GM23338 (cell line): ENCODE measurements at regions not wholly inside any gene's neighbourhood (a gene's known extent, or its start where the extent isn't known, plus 50 kb on each side); places are given as distances from the start of the nearest gene placed in this dataset.

ENCODE experiments used
- EZH2 ChIP-seq: fragments of 200-600 bp; sonication (generic); IDR thresholded peaks from one replicate; pipeline ENCODE4 v1.8.0; 2017; ENCODE audit warnings: antibody characterized with exemption, mild to moderate bottlenecking, low read depth; ENCODE audit not compliant: unreplicated experiment
- EZH2phosphoT487 ChIP-seq: fragments of 200-600 bp; sonication (generic); IDR thresholded peaks from one replicate; pipeline ENCODE4 v1.8.1; 2018; ENCODE audit warnings: antibody characterized with exemption; ENCODE audit not compliant: unreplicated experiment
- POLR2AphosphoS5 ChIP-seq: IDR thresholded peaks from 2 replicates; pipeline ENCODE4 v1.6.1; 2016; ENCODE audit warnings: antibody characterized with exemption, low read depth
- ZNF114 ChIP-seq: fragments of 250-450 bp; sonication (Bioruptor Pico); IDR thresholded peaks from 2 replicates; pipeline ENCODE4 v1.5.0; 2020; ENCODE audit warnings: mild to moderate bottlenecking, moderate library complexity
- TF ChIP-seq, protein P1 (sequence below): IDR thresholded peaks from one replicate; pipeline ENCODE4 v1.6.1; 2018; ENCODE audit warnings: antibody characterized with exemption; ENCODE audit not compliant: unreplicated experiment
- TF ChIP-seq, protein P2 (sequence below), 2 experiments: fragments of 200-600 bp in 1 of 2; sonication (generic) in 1 of 2; conservative IDR thresholded peaks; 2 replicates each; pipeline versions ENCODE4 v1.5.1 to v1.6.1; 2016 to 2017; ENCODE audit warnings: antibody characterized with exemption in 2 of 2, low read depth in 2 of 2, mild to moderate bottlenecking in 2 of 2, moderate library complexity in 1 of 2
- TF ChIP-seq, protein P3 (sequence below): fragments of 250-450 bp; sonication (Bioruptor Pico); IDR thresholded peaks from 2 replicates; pipeline ENCODE4 v1.5.0; 2020; ENCODE audit warnings: mild to moderate bottlenecking, moderate library complexity

DNA sequence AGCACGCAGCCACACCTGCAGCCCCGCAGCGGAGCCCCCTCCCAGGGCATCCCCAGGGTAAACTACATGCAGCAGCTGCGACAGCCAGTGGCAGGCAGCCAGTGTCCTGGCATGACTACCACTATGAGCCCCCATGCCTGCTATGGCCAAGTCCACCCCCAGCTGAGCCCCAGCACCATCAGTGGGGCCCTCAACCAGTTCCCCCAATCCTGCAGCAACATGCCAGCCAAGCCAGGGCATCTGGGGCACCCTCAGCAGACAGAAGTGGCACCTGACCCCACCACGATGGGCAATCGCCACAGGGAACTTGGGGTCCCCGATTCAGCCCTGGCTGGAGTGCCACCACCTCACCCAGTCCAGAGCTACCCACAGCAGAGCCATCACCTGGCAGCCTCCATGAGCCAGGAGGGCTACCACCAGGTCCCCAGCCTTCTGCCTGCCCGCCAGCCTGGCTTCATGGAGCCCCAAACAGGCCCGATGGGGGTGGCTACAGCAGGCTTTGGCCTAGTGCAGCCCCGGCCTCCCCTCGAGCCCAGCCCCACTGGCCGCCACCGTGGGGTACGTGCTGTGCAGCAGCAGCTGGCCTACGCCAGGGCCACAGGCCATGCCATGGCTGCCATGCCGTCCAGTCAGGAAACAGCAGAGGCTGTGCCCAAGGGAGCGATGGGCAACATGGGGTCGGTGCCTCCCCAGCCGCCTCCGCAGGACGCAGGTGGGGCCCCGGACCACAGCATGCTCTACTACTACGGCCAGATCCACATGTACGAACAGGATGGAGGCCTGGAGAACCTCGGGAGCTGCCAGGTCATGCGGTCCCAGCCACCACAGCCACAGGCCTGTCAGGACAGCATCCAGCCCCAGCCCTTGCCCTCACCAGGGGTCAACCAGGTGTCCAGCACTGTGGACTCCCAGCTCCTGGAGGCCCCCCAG, 254.1 kb downstream of the GLI2 start:
- TF ChIP-seq EZH2 (no peak), EZH2phosphoT487 (no peak), POLR2AphosphoS5 (no peak), ZNF114 (no peak)
- TF ChIP-seq, protein P1, sequence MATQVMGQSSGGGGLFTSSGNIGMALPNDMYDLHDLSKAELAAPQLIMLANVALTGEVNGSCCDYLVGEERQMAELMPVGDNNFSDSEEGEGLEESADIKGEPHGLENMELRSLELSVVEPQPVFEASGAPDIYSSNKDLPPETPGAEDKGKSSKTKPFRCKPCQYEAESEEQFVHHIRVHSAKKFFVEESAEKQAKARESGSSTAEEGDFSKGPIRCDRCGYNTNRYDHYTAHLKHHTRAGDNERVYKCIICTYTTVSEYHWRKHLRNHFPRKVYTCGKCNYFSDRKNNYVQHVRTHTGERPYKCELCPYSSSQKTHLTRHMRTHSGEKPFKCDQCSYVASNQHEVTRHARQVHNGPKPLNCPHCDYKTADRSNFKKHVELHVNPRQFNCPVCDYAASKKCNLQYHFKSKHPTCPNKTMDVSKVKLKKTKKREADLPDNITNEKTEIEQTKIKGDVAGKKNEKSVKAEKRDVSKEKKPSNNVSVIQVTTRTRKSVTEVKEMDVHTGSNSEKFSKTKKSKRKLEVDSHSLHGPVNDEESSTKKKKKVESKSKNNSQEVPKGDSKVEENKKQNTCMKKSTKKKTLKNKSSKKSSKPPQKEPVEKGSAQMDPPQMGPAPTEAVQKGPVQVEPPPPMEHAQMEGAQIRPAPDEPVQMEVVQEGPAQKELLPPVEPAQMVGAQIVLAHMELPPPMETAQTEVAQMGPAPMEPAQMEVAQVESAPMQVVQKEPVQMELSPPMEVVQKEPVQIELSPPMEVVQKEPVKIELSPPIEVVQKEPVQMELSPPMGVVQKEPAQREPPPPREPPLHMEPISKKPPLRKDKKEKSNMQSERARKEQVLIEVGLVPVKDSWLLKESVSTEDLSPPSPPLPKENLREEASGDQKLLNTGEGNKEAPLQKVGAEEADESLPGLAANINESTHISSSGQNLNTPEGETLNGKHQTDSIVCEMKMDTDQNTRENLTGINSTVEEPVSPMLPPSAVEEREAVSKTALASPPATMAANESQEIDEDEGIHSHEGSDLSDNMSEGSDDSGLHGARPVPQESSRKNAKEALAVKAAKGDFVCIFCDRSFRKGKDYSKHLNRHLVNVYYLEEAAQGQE = no peak
- TF ChIP-seq, protein P2, sequence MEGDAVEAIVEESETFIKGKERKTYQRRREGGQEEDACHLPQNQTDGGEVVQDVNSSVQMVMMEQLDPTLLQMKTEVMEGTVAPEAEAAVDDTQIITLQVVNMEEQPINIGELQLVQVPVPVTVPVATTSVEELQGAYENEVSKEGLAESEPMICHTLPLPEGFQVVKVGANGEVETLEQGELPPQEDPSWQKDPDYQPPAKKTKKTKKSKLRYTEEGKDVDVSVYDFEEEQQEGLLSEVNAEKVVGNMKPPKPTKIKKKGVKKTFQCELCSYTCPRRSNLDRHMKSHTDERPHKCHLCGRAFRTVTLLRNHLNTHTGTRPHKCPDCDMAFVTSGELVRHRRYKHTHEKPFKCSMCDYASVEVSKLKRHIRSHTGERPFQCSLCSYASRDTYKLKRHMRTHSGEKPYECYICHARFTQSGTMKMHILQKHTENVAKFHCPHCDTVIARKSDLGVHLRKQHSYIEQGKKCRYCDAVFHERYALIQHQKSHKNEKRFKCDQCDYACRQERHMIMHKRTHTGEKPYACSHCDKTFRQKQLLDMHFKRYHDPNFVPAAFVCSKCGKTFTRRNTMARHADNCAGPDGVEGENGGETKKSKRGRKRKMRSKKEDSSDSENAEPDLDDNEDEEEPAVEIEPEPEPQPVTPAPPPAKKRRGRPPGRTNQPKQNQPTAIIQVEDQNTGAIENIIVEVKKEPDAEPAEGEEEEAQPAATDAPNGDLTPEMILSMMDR (conservative IDR thresholded peaks at IDR 0.05; ENCODE audit: low read depth in 2 of 2) = no peak
- TF ChIP-seq, protein P3, sequence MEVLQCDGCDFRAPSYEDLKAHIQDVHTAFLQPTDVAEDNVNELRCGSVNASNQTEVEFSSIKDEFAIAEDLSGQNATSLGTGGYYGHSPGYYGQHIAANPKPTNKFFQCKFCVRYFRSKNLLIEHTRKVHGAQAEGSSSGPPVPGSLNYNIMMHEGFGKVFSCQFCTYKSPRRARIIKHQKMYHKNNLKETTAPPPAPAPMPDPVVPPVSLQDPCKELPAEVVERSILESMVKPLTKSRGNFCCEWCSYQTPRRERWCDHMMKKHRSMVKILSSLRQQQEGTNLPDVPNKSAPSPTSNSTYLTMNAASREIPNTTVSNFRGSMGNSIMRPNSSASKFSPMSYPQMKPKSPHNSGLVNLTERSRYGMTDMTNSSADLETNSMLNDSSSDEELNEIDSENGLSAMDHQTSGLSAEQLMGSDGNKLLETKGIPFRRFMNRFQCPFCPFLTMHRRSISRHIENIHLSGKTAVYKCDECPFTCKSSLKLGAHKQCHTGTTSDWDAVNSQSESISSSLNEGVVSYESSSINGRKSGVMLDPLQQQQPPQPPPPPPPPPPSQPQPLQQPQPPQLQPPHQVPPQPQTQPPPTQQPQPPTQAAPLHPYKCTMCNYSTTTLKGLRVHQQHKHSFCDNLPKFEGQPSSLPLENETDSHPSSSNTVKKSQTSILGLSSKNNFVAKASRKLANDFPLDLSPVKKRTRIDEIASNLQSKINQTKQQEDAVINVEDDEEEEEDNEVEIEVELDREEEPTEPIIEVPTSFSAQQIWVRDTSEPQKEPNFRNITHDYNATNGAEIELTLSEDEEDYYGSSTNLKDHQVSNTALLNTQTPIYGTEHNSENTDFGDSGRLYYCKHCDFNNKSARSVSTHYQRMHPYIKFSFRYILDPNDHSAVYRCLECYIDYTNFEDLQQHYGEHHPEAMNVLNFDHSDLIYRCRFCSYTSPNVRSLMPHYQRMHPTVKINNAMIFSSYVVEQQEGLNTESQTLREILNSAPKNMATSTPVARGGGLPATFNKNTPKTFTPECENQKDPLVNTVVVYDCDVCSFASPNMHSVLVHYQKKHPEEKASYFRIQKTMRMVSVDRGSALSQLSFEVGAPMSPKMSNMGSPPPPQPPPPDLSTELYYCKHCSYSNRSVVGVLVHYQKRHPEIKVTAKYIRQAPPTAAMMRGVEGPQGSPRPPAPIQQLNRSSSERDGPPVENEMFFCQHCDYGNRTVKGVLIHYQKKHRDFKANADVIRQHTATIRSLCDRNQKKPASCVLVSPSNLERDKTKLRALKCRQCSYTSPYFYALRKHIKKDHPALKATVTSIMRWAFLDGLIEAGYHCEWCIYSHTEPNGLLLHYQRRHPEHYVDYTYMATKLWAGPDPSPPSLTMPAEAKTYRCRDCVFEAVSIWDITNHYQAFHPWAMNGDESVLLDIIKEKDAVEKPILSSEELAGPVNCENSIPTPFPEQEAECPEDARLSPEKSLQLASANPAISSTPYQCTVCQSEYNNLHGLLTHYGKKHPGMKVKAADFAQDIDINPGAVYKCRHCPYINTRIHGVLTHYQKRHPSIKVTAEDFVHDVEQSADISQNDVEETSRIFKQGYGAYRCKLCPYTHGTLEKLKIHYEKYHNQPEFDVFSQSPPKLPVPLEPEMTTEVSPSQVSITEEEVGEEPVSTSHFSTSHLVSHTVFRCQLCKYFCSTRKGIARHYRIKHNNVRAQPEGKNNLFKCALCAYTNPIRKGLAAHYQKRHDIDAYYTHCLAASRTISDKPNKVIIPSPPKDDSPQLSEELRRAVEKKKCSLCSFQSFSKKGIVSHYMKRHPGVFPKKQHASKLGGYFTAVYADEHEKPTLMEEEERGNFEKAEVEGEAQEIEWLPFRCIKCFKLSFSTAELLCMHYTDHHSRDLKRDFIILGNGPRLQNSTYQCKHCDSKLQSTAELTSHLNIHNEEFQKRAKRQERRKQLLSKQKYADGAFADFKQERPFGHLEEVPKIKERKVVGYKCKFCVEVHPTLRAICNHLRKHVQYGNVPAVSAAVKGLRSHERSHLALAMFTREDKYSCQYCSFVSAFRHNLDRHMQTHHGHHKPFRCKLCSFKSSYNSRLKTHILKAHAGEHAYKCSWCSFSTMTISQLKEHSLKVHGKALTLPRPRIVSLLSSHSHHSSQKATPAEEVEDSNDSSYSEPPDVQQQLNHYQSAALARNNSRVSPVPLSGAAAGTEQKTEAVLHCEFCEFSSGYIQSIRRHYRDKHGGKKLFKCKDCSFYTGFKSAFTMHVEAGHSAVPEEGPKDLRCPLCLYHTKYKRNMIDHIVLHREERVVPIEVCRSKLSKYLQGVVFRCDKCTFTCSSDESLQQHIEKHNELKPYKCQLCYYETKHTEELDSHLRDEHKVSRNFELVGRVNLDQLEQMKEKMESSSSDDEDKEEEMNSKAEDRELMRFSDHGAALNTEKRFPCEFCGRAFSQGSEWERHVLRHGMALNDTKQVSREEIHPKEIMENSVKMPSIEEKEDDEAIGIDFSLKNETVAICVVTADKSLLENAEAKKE = no peak
